CD4-positive, alpha-beta T cell (primary cell): ENCODE measurements at regions not wholly inside any gene's neighbourhood (a gene's known extent, or its start where the extent isn't known, plus 50 kb on each side); places are given as distances from the start of the nearest gene placed in this dataset.

Source experiments
- ATAC-seq: fragments of 200-7000 bp; cut with Tn5 transposase; one replicate; pipeline ENCODE4 v1.10.0; 2022; ENCODE audit warnings: mild to moderate bottlenecking; ENCODE audit not compliant: poor library complexity
- CTCF ChIA-PET: fragments of 350-600 bp; sonication (Branson Sonifier 250); formaldehyde crosslinking; loops from one replicate; lab custom pipeline; 2021; ENCODE audit warnings: antibody characterized with exemption, inconsistent platforms; lab: Charles Lee
- POLR2A ChIA-PET: fragments of 350-600 bp; sonication (Branson Sonifier 250); formaldehyde crosslinking; loops from one replicate; lab custom pipeline; 2021; ENCODE audit warnings: antibody characterized with exemption, inconsistent platforms; lab: Charles Lee
- DNase-seq, 14 experiments: peaks; one replicate each; pipeline ENCODE4 v3.0.0-alpha.2; 2013 to 2020; ENCODE audit warnings: mixed read lengths in 2 of 14
- H3K27ac ChIP-seq, 2 donors: one replicate each; pipeline versions ENCODE4 v1.5.1 to v1.7.0; 2013; ENCODE audit warnings: low read length in 2 of 2, low read depth in 1 of 2, mild to moderate bottlenecking in 1 of 2
- H3K27me3 ChIP-seq, 2 experiments: 1 replicate in 1 of 2; 2 replicates in 1 of 2; pipeline versions ENCODE4 v1.6.1 to v1.7.0; 2013; ENCODE audit warnings: low read length in 2 of 2, control low read depth in 1 of 2, mild to moderate bottlenecking in 1 of 2, moderate library complexity in 1 of 2; ENCODE audit not compliant: insufficient read depth in 2 of 2, control insufficient read depth in 1 of 2
- H3K36me3 ChIP-seq: one replicate; pipeline ENCODE4 v1.6.1; 2013; ENCODE audit warnings: low read length, control low read depth; ENCODE audit not compliant: insufficient read depth
- H3K4me1 ChIP-seq: one replicate; pipeline ENCODE4 v1.6.1; 2013; ENCODE audit warnings: low read length, control low read depth; ENCODE audit not compliant: insufficient read depth
- H3K4me3 ChIP-seq: one replicate; pipeline ENCODE4 v1.5.1; 2013; ENCODE audit warnings: mild to moderate bottlenecking, low read length, moderate library complexity
- H3K9me3 ChIP-seq, 2 experiments: 1 replicate in 1 of 2; 2 replicates in 1 of 2; pipeline versions ENCODE4 v1.6.1 to v1.7.0; 2013; ENCODE audit warnings: low read length in 2 of 2, mild to moderate bottlenecking in 2 of 2, control low read depth in 1 of 2, moderate library complexity in 1 of 2; ENCODE audit not compliant: control insufficient read depth in 1 of 2, insufficient read depth in 1 of 2
- H3K27ac Mint-ChIP-seq: one replicate; pipeline ENCODE4 v1.8.0; 2020; ENCODE audit warnings: mixed read lengths
- H3K27me3 Mint-ChIP-seq: one replicate; pipeline ENCODE4 v1.8.0; 2021; ENCODE audit warnings: mixed read lengths
- H3K36me3 Mint-ChIP-seq: one replicate; pipeline ENCODE4 v1.8.0; 2021; ENCODE audit warnings: low read depth, mixed read lengths
- H3K4me1 Mint-ChIP-seq: one replicate; pipeline ENCODE4 v1.8.0; 2021; ENCODE audit warnings: low read depth, mixed read lengths
- H3K4me3 Mint-ChIP-seq: one replicate; pipeline ENCODE4 v1.8.0; 2020; ENCODE audit warnings: mild to moderate bottlenecking, mixed read lengths
- H3K9me3 Mint-ChIP-seq: one replicate; pipeline ENCODE4 v1.8.0; 2020; ENCODE audit warnings: mixed read lengths
- CTCF ChIP-seq: fragments of 200-600 bp; IDR thresholded peaks from one replicate; pipeline ENCODE4 v1.8.0; 2022; ENCODE audit warnings: antibody characterized with exemption, mild to moderate bottlenecking
- intact Hi-C, 2 experiments: fragments of 100-400 bp; cut with DNase I in 1 of 2; cut with micrococcal nuclease in 1 of 2; formaldehyde crosslinking; loops; one replicate each; pipeline versions ENCODE4 v1.15.1 to v1.9.0; 2023 to 2025; cut with DNase I, micrococcal nuclease

- H3K36me3 Mint-ChIP-seq: no peaks in the 10 kb centered on the region
- Histone ChIP-seq H3K4me3 (no peak overlapping the region), H3K4me1 (no peaks in the 10 kb centered on the region), H3K9me3 (peaks cover 0 to 8% of the 10 kb centered on the region in 2 experiments), H3K36me3 (no peaks in the 10 kb centered on the region), H3K27ac (no peak overlapping the region), H3K27me3 (no peaks in the 10 kb centered on the region)
- ATAC-seq (no peak), DNase-seq (no peak)
- no peak overlapping the region for H3K4me3 Mint-ChIP-seq
- intact Hi-C loops: no loop called here
- H3K27me3 Mint-ChIP-seq: no peaks in the 10 kb centered on the region
- no peak overlapping the region for H3K27ac Mint-ChIP-seq
- POLR2A ChIA-PET: no interaction called here
- CTCF ChIA-PET: no interaction called here
- H3K9me3 Mint-ChIP-seq: no peaks in the 10 kb centered on the region
- H3K4me1 Mint-ChIP-seq: no peaks in the 10 kb centered on the region
- TF ChIP-seq CTCF: no peak
Measured at GRCh38 chr5:5044247-5044840, 95.8 kb upstream of the ADAMTS16 start.

- Mint-ChIP-seq H3K4me3 (no peak overlapping the region), H3K36me3 (no peaks in the 10 kb centered on the region), H3K4me1 (no peaks in the 10 kb centered on the region), H3K27ac (no peak overlapping the region), H3K27me3 (no peaks in the 10 kb centered on the region), H3K9me3 (no peaks in the 10 kb centered on the region)
- no peak for ATAC-seq
- no peak overlapping the region for H3K27ac ChIP-seq
- intact Hi-C loops: no loop called here
- no peak for DNase-seq
- H3K4me3 ChIP-seq: no peak overlapping the region
- H3K4me1 ChIP-seq: no peaks in the 10 kb centered on the region
- POLR2A ChIA-PET: no interaction called here
- CTCF ChIA-PET: no interaction called here
- H3K9me3 ChIP-seq: peaks cover 0 to 12% of the 10 kb centered on the region in 2 experiments
- no peaks in the 10 kb centered on the region for H3K36me3 ChIP-seq
- H3K27me3 ChIP-seq: no peaks in the 10 kb centered on the region
- TF ChIP-seq CTCF: no peak
Measured at GRCh38 chr5:5046680-5047502, 93.2 kb upstream of the ADAMTS16 start.

- Histone ChIP-seq H3K9me3 (peaks cover 0 to 12% of the 10 kb centered on the region in 2 experiments), H3K4me3 (no peak overlapping the region), H3K4me1 (no peaks in the 10 kb centered on the region), H3K36me3 (no peaks in the 10 kb centered on the region), H3K27me3 (no peaks in the 10 kb centered on the region), H3K27ac (no peak overlapping the region)
- no peak for ATAC-seq
- H3K36me3 Mint-ChIP-seq: no peaks in the 10 kb centered on the region
- intact Hi-C loops: no loop called here
- TF ChIP-seq CTCF: no peak
- ChIA-PET CTCF (no interaction called here), POLR2A (no interaction called here)
- peaks cover 2% of the 10 kb centered on the region for H3K9me3 Mint-ChIP-seq
- H3K4me1 Mint-ChIP-seq: no peaks in the 10 kb centered on the region
- H3K4me3 Mint-ChIP-seq: no peak overlapping the region
- no peak overlapping the region for H3K27ac Mint-ChIP-seq
- DNase-seq: no peak
- H3K27me3 Mint-ChIP-seq: no peaks in the 10 kb centered on the region
Measured at GRCh38 chr5:5050801-5051200, 89.3 kb upstream of the ADAMTS16 start.
